Keratinocyte (primary cell): ENCODE measurements at regions not wholly inside any gene's neighbourhood (a gene's known extent, or its start where the extent isn't known, plus 50 kb on each side); places are given as distances from the start of the nearest gene placed in this dataset.

ENCODE experiments used
- DNase-seq: peaks from one replicate; pipeline ENCODE4 v3.0.0-alpha.2; 2011; ENCODE audit warnings: low read depth, missing footprints, low spot score
- FAIRE-seq: peaks from 2 replicates; lab custom pipeline; 2011; peaks lifted over from hg19 to GRCh38; lab: Jason Lieb, UNC
- H2AFZ ChIP-seq: 2 replicates; pipeline ENCODE4 v1.6.0; 2012; ENCODE audit warnings: low read length, control low read depth, inconsistent platforms; ENCODE audit not compliant: control insufficient read depth
- H3K27ac ChIP-seq: 2 replicates; pipeline ENCODE4 v1.5.1; 2011; ENCODE audit warnings: low read length; ENCODE audit not compliant: control insufficient read depth, insufficient read depth
- H3K27me3 ChIP-seq: 3 replicates; pipeline ENCODE4 v1.6.0; 2011; ENCODE audit warnings: low read length; ENCODE audit not compliant: control insufficient read depth, insufficient read depth; ENCODE audit errors: extremely low read depth
- H3K36me3 ChIP-seq, 2 experiments: 2 replicates in 1 of 2; 3 replicates in 1 of 2; pipeline ENCODE4 v1.5.1; 2011; ENCODE audit warnings: low read length in 2 of 2, mild to moderate bottlenecking in 1 of 2; ENCODE audit not compliant: control insufficient read depth in 2 of 2, insufficient read depth in 2 of 2; ENCODE audit errors: extremely low read depth in 1 of 2
- H3K4me1 ChIP-seq: 3 replicates; pipeline ENCODE4 v1.5.1; 2011; ENCODE audit warnings: low read length; ENCODE audit not compliant: control insufficient read depth, insufficient read depth; ENCODE audit errors: extremely low read depth
- H3K4me2 ChIP-seq: 3 replicates; pipeline ENCODE4 v1.6.0; 2011; ENCODE audit warnings: low read depth, low read length; ENCODE audit not compliant: control insufficient read depth, insufficient read depth; ENCODE audit errors: extremely low read depth
- H3K4me3 ChIP-seq, 3 experiments: fragments of 200-600 bp in 1 of 3; sonication (generic) in 1 of 3; 2 replicates in 2 of 3; 3 replicates in 1 of 3; pipeline ENCODE4 v1.5.1; 2011 to 2016; ENCODE audit warnings: low read length in 3 of 3, mild to moderate bottlenecking in 3 of 3, control low read depth in 2 of 3, inconsistent platforms in 1 of 3, low read depth in 1 of 3, mixed read lengths in 1 of 3, mixed run types in 1 of 3, moderate library complexity in 1 of 3; ENCODE audit not compliant: control insufficient read depth in 2 of 3, insufficient read depth in 2 of 3; ENCODE audit errors: extremely low read depth in 1 of 3
- H3K79me2 ChIP-seq: 2 replicates; pipeline ENCODE4 v1.6.0; 2012; ENCODE audit warnings: low read length; ENCODE audit not compliant: control insufficient read depth, insufficient read depth
- H3K9ac ChIP-seq: 3 replicates; pipeline ENCODE4 v1.6.0; 2011; ENCODE audit warnings: low read length; ENCODE audit not compliant: control insufficient read depth, insufficient read depth; ENCODE audit errors: extremely low read depth
- H3K9me1 ChIP-seq: 3 replicates; pipeline ENCODE4 v1.6.0; 2011; ENCODE audit warnings: low read length; ENCODE audit not compliant: control insufficient read depth, insufficient read depth; ENCODE audit errors: extremely low read depth
- H3K9me3 ChIP-seq: 2 replicates; pipeline ENCODE4 v1.5.1; 2012; ENCODE audit warnings: low read depth, low read length; ENCODE audit not compliant: control insufficient read depth
- H4K20me1 ChIP-seq: 3 replicates; pipeline ENCODE4 v1.6.0; 2011; ENCODE audit warnings: low read length; ENCODE audit not compliant: control insufficient read depth, insufficient read depth; ENCODE audit errors: extremely low read depth
- CTCF ChIP-seq, 3 experiments: IDR thresholded peaks in 1 of 3; conservative IDR thresholded peaks in 1 of 3; optimal IDR thresholded peaks in 1 of 3; 2 replicates in 2 of 3; 3 replicates in 1 of 3; pipeline versions ENCODE3 to v1.5.1; 2011; ENCODE audit warnings: low read length in 3 of 3, mild to moderate bottlenecking in 3 of 3, moderate library complexity in 2 of 3, control low read depth in 1 of 3, inconsistent platforms in 1 of 3; ENCODE audit not compliant: insufficient read depth in 2 of 3; ENCODE audit errors: extremely low read depth in 1 of 3
- EZH2 ChIP-seq: IDR thresholded peaks from one replicate; pipeline ENCODE4 v1.6.1; 2012; ENCODE audit warnings: inconsistent platforms, mild to moderate bottlenecking, low read length, moderate library complexity
- dilution Hi-C: fragments of 300-500 bp; cut with MboI; formaldehyde crosslinking; loops from one replicate; pipeline ENCODE4 v1.7.0; 2020; ENCODE audit warnings: low sequenced_read_pairs; ENCODE audit not compliant: extremely low pct_ligation_motif_present

GRCh38 chr10:29865700-29866355, 193.6 kb downstream of the JCAD start:
- TF ChIP-seq CTCF (optimal IDR thresholded peaks at IDR 0.05 in 1 of 3, IDR thresholded peaks at IDR 0.05 in 1 of 3, conservative IDR thresholded peaks at IDR 0.05 in 1 of 3; ENCODE audit: extremely low read depth in 1 of 3, insufficient read depth in 2 of 3, low read length in 3 of 3) (no peak), EZH2 (no peak)
- no peak overlapping the region for H3K9ac ChIP-seq

DNA sequence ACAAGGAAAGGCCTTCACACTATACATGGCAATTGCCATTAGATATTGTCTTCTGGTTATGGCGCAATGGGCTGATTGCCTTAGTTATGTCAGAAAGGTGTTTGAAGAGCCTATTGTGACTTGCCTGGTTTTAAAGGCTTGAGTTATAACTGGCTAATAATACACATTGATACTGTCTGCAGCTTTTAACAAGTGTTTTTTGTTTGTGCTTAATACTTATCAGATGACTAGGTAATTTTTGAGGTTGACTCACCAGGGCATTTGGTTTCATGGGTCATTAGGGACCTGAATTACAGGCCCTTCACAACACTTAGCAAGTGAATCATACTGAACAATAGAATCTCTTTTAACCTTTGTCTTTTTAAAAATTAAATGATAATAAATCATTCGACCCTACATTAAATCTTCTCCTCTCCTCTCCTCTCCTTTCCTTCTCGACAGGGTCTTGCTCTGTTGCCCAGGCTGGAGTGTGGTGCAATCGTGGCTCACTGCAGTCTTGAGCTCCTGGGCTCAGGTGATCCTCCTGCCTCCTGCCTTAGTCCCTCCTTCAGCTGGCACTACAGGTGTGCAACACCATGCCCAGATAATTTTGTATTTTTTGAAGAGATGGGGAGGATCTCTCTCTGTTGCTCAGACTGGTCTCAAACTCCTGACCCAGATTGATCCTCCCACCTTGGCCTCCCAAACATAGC, 196.3 kb downstream of the JCAD start:
- Histone ChIP-seq H2AFZ (no peak overlapping the region), H3K79me2 (no peaks in the 10 kb centered on the region), H3K27ac (peak overlapping the region; percentile 85), H3K36me3 (no peaks in the 10 kb centered on the region), H3K4me2 (peak overlapping the region; percentile 56), H4K20me1 (no peaks in the 10 kb centered on the region), H3K9ac (peak overlapping the region; percentile 54), H3K27me3 (no peaks in the 10 kb centered on the region), H3K9me1 (no peaks in the 10 kb centered on the region), H3K4me1 (peaks cover 61% of the 10 kb centered on the region), H3K4me3 (no peak overlapping the region), H3K9me3 (no peaks in the 10 kb centered on the region)
- peak; percentile 91 for FAIRE-seq
- TF ChIP-seq CTCF (optimal IDR thresholded peaks at IDR 0.05 in 1 of 3, IDR thresholded peaks at IDR 0.05 in 1 of 3, conservative IDR thresholded peaks at IDR 0.05 in 1 of 3; ENCODE audit: extremely low read depth in 1 of 3, insufficient read depth in 2 of 3, low read length in 3 of 3) (no peak), EZH2 (no peak)
- DNase-seq, result peak; percentile 36
- dilution Hi-C loops, result no loop called here

More at GRCh38 chr10:29865700-29866355, 193.6 kb downstream of the JCAD start:
- DNase-seq (no peak), FAIRE-seq (peak; percentile 41)
- Histone ChIP-seq H3K9me3 (no peaks in the 10 kb centered on the region), H3K36me3 (no peaks in the 10 kb centered on the region), H3K9me1 (no peaks in the 10 kb centered on the region), H3K27ac (no peak overlapping the region), H3K79me2 (no peaks in the 10 kb centered on the region), H3K4me1 (peaks cover 34% of the 10 kb centered on the region), H3K4me2 (peak overlapping the region; percentile 13), H3K27me3 (no peaks in the 10 kb centered on the region), H4K20me1 (no peaks in the 10 kb centered on the region), H3K4me3 (no peak overlapping the region), H2AFZ (peak overlapping the region; percentile 17)
- dilution Hi-C loops, result no loop called here
